Erythroblast (primary cell): ENCODE measurements at regions not wholly inside any gene's neighbourhood (a gene's known extent, or its start where the extent isn't known, plus 50 kb on each side); places are given as distances from the start of the nearest gene placed in this dataset.

Experiments
- DNase-seq, 2 experiments: peaks; one replicate each; lab custom pipeline; 2025; lab: John Stamatoyannopoulos, UW
- GATA1 ChIP-seq: IDR thresholded peaks from 2 replicates; pipeline ENCODE4 v1.6.1; 2011; ENCODE audit warnings: low read depth, mild to moderate bottlenecking, control low read depth, low read length, moderate library complexity
- POLR2A ChIP-seq: IDR thresholded peaks from 2 replicates; pipeline ENCODE4 v1.6.1; 2011; ENCODE audit warnings: mild to moderate bottlenecking, low read length

GRCh38 chr1:82260051-82260450, 459.3 kb downstream of the ADGRL2 start:
- no peak for DNase-seq
- no peak for TF ChIP-seq POLR2A
- TF ChIP-seq GATA1, result no peak

- DNase-seq, result no peak
- TF ChIP-seq GATA1 (no peak), POLR2A (no peak)
Measured at GRCh38 chr1:82258887-82259286, 458.2 kb downstream of the ADGRL2 start.

GRCh38 chr1:82246050-82246449, 445.3 kb downstream of the ADGRL2 start:
- TF ChIP-seq POLR2A, result no peak
- no peak for TF ChIP-seq GATA1
- no peak for DNase-seq

GRCh38 chr1:82245345-82246014, 444.7 kb downstream of the ADGRL2 start:
- DNase-seq, result no peak
- TF ChIP-seq POLR2A, result no peak
- TF ChIP-seq GATA1, result no peak

GRCh38 chr1:82240571-82240970, 439.8 kb downstream of the ADGRL2 start:
- DNase-seq, result no peak
- TF ChIP-seq POLR2A (no peak), GATA1 (no peak)

- no peak for TF ChIP-seq POLR2A
- TF ChIP-seq GATA1, result no peak
Measured at GRCh38 chr1:82230667-82231066, 429.9 kb downstream of the ADGRL2 start.

GRCh38 chr1:82227306-82228095, 426.8 kb downstream of the ADGRL2 start:
- TF ChIP-seq POLR2A (no peak), GATA1 (no peak)
- no peak for DNase-seq

More at GRCh38 chr1:82230667-82231066, 429.9 kb downstream of the ADGRL2 start:
- DNase-seq, result no peak

GRCh38 chr1:82226186-82226505, 425.4 kb downstream of the ADGRL2 start:
- DNase-seq, result no peak
- TF ChIP-seq POLR2A (no peak), GATA1 (no peak)

- TF ChIP-seq GATA1 (no peak), POLR2A (no peak)
- DNase-seq, result no peak
Measured at GRCh38 chr1:82225421-82226185, 424.9 kb downstream of the ADGRL2 start.

- DNase-seq, result no peak
- no peak for TF ChIP-seq GATA1
- no peak for TF ChIP-seq POLR2A
Measured at GRCh38 chr1:82223091-82223490, 422.4 kb downstream of the ADGRL2 start.

GRCh38 chr1:82221721-82222120, 421.0 kb downstream of the ADGRL2 start:
- DNase-seq, result no peak
- TF ChIP-seq POLR2A (no peak), GATA1 (no peak)

GRCh38 chr1:82220754-82221153, 420.0 kb downstream of the ADGRL2 start:
- TF ChIP-seq POLR2A (no peak), GATA1 (no peak)
- no peak for DNase-seq

- TF ChIP-seq POLR2A (no peak), GATA1 (no peak)
- no peak for DNase-seq
Measured at GRCh38 chr1:82219841-82220240, 419.1 kb downstream of the ADGRL2 start.

- TF ChIP-seq GATA1, result no peak
- no peak for TF ChIP-seq POLR2A
- no peak for DNase-seq
Measured at GRCh38 chr1:82218846-82219245, 418.1 kb downstream of the ADGRL2 start.

GRCh38 chr1:82215853-82216175, 415.1 kb downstream of the ADGRL2 start:
- TF ChIP-seq GATA1 (no peak), POLR2A (no peak)
- DNase-seq, result no peak
